ENCODE measurements at regions not wholly inside any gene's neighbourhood (a gene's known extent, or its start where the extent isn't known, plus 50 kb on each side); places are given as distances from the start of the nearest gene placed in this dataset.
A peak's percentile ranks its signal among the peaks of the same experiment; 100 is the strongest.
"Not testable (repeated sequence)": the region's sequence is repeated elsewhere in the genome, so short reads cannot be mapped to it uniquely, and the experiment has no call there.

DNA sequence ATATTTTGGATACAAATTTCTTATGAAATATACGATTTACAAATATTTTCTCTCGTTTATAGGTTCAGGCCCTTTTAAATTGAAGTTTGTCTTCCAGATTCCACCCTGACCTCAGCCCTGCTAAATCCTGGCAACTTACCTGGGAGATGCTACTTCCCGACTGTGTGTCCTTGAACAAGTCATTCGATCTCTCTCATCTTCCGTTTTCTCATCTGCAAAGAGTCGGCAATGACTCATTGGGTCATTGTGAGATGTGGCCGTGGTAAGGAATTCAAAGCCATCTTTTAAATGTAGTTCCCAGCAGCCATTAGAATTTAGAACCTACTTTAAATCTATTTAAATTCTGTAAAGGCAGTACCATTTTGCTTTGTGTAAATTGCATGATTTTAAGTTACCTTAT lies 72.5 kb downstream of the LHX2 start:
- no peak for DNase-seq

DNA sequence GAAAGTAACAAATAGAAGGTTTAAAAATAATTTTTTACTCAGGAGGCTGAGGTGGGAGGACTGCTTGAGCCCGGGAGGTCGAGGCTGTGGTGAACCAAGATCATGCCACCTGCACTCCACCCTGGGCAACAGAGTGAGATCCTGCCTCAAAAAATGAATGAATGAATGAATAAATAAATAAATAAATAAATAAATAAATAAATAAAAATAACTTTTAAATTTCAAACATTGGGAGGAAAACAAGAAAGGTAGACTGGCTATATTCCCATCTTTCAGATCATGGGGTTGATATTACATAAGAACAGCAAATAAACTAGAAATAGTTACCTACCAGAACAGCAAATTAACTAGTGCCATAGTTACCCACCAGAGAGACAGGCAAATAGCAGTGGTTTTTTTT lies 75.7 kb downstream of the LHX2 start:
- no peak for DNase-seq

DNA sequence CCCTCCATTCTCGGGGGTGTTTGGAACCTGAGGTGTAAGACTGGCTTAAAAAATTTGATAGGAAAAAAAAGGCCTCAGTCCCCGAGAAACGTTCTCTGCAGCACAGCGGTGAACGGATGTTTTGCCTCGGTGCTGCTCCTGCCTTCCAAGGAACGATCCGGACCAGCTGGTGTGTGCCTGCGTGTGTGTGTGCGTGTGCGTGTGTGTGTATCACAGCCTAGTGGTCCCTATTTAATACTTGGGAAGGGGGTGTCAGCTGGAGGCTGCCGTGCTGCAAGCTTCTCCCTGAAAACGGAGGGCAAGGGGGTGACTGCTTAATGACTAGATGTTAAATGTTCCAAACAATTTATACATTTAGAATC lies 76.9 kb downstream of the LHX2 start:
- DNase-seq: no peak

DNA sequence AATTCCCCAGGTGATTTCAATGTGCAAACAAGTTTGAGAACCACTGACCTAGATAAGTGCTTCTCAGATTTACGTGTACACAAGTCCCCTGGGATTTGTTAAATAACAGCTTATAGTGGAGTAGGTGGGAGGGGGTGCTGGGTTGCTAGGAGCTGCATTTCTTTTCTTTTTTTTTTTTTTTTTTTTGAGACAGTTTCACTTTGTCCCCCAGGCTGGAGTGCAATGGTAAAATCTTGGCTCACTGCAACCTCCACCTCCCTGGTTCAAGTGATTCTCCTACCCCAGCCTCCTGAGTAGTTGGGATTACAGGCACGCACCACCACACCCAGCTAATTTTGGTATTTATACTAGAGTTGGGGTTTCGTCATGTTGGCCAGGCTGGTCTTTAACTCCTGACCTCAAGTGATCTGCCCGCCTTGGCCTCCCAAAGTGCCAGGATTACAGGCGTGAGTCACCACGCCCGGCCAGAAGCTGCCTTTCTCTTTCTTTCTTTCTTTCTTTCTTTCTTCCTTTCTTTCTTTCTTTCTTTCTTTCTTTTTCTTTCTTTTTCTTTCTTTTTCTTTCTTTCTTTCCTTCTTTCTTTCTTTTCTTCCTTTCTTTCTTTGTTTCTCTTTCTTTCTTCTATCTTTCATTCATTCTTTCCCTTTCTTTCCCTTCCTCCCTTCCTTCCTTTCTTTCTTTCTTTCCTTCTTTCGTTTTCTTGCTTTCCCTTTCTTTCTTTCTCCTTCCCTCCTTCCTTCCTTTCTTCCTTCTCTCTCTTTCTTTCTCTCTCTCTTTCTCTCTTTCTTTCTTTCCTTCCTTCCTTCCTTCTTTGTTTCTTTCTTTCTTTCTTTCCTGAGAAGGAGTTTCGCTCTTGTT lies 78.3 kb downstream of the LHX2 start:
- not testable (repeated sequence) for DNase-seq

DNA sequence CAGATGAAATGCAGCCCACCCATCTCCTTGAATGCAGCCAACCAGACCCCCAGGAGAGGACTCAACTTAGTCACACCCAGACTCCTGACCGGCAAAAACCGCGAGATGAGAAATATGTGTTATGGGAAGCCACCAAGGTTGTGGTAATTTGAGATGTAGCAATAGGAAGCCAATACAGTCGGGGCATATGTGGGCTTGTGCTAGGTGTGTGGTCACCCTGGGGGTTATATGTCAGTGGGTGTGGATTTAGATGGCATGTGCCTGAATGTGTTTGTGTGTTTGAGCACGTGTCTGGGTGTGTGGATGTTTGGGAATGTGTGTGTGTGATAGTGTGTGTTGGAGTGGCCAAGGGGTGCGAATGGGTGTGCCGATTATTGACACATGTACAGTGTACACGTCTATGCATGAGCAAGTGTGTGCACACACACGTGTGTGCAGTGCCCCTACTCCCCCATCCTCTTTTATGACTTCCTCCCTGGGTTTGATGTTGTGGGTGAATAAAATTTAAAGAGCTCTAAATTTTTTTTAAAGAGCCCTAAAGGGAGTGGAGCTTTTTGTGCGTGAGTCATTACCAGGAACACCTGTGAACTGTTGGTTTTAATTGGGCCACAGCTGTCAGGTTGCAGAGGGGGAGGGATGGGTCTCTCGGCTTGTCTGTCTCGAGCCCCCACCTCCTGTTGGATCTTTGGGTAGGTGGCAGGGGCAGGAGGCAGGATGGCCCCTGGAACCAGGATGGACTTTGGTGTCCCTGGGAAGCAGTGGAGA lies 86.8 kb downstream of the LHX2 start:
- no peak for DNase-seq

DNA sequence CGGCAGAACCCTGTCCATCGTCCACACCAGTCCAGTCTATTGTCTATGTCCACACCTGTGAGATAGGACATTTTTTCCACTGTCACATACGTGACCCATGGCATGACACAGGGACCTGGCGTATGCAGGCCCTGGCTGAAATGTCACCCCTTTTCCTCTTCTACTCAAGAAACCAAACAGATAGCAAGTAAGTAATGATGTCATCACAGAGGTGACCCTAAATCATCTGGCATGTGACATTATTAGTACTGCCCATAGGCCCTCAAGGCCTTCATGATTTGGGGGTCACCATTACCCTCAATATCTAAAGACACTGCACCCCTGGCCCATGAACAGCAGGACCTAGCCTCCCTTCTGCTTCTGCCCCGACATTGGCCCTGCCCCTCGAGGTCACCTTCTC lies 88.3 kb downstream of the LHX2 start:
- no peak for DNase-seq

DNA sequence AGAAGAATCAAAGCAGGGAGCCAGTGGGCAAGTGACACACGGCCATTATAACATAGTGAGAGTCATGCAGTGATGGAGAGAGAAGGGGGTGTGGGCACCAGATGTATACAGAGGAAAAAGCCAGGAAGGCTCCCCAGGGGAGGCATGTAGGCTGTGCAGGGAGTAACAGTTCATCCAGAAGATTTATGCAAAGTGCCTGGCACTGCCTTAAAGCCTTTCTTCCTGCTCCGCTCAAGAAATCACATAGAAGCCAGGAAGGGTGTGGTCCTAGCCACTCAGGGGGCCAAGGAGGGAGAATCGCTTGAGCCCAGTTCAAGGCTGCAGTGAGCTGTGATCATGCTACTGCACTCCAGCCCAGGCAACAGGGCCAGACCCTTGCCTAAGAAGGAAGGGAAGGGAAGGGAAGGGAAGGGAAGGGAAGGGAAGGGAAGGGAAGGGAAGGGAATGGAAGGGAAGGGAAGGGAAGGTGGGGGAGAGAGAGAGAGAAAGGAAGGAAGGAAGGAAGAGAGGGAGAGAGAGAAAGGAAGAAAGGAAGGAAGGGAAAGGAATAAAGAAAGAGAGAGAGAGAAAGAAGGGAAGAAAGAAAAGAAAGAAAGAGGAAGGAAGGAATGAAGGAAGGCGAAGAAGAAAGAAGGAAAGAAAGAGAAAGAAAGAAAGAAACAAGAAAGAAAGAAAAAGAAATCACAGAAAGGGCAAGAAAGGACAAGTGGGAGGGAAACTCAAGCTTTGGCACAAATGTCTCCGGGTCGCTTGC lies 89.8 kb downstream of the LHX2 start:
- no peak for DNase-seq

DNA sequence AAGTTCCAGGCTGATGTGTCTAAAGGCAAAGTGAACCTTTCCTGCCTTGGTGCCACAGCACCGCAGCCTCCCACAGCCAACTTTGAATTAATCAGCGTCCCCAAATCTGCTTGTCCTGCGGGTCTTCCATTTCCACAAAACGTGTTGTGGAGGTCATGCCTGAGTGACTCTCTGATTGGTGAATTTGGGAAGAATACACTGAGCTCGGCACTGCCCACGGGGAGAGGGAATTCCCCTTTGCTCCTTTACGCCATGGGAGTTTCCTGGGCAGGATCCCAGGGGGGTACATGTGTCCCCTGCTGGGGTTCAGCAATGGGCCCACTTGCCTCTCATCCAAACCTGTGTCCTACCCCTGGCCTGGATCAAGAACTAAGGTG lies 90.4 kb downstream of the LHX2 start:
- no peak for DNase-seq

DNA sequence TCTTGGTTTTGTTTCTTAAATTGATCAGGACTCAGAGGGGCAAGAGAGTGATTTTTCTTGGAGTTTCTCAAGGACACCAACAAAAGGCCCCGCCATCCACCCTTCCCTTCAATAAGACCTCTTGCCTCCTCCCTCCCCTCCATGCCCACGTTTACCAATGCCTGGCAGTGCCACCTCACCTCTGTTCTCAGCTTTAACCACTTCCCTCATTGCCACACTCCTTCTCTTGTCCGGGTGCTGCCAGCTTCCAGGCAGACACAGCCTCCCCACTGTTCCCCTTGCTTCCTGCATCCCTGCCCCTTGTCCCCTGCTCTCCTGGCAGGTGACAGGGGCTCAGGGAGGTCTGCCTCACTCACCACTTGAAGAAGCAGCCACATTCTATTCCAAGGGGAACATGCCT lies 90.8 kb downstream of the LHX2 start:
- no peak for DNase-seq

DNA sequence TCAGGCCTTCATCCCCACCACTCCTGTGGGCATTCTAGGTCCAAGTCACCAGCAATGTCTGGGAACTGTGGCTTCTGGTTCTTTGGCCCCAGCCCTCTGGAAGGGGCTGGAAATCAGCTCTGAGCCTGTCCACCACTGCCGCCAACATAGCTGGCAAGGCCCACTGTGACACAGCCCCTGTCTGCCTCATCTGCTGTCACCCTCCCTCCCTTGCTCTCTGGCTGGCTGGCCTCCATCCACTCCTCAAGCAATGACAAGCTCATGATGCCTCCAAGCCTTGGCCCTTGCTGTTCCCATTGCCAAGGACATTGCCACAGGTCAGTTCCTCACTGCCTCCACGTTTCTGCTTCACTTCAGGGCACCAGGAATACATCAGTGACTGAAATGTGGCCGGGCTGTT lies 93.7 kb downstream of the LHX2 start:
- no peak for DNase-seq

DNA sequence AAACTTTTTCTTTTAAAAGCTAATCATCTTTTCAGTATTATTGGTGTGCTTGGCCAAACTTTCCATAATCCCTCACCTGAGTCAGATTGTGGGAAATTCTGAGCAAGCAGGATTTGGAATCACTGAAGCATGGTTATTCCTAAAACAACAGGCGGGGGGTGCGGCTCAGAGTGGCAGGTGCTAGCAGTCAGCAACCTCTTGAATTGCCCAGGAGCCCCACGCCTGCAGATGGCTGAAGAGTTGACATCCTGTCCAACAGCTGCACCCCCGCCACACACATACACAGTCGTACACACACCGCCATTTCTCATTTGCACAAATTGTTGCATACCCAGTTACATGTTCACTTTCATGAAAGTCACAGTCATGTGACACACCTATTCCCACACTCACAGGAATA lies 96.6 kb downstream of the LHX2 start:
- DNase-seq: peak; percentile 65

DNA sequence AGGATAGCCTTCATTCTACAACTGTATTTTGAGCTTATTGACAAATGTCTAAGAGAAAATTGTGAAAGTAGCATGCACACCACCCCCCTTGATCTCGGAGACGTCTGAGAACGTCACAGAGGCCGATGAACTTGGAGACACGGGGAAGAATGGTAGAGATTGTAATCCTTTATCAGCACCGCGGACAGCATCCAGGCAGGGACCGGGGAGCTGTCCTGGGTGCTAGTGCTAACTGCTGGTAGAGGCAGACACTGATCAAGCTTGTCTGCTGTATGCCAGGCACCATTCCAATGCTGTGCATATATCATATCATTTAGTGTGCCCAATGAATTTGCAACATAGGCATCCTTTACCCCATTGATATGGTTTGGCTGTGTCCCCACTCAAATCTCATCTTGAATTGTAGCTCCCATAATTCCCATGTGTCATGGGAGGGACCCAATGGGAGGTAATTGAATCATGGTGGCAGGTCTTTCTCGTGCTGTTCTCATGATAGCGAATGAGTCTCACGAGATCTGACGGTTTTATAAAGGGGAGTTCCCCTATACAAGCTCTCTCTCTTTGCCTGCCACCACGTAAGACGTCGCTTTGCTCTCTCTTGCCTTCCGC lies 98.8 kb downstream of the LHX2 start:
- no peak for DNase-seq

DNA sequence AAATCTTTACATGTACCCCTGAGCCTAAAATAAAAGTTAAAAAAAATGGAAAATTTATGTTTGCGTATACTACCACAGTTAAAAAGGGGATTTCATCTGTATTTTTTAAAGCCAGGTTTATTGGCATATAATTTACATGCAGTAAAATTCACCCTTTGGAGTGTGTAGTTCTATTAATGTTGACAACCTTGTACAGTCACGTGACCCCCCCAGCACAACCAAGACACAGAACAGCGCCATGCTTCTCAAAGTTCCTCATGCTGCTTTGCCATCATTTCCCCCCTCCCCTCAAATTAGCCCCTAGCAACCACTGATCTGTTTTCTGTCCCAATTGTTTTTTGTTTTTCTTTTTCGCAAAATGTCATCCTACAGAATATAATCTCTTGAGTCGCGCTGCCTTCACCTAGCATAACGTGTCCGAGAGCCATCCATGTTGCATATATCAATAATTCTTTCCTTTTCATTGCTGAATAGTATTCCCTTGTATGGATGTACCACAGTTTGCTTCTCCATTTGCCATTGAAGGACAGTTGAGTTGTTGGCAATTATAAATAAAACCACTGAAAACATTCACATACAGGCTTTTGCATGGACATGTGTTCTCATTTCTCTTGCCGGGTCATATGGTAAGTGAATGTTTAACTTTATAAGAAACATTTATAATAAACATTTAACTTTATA lies 105.3 kb downstream of the LHX2 start:
- no peak for DNase-seq

DNA sequence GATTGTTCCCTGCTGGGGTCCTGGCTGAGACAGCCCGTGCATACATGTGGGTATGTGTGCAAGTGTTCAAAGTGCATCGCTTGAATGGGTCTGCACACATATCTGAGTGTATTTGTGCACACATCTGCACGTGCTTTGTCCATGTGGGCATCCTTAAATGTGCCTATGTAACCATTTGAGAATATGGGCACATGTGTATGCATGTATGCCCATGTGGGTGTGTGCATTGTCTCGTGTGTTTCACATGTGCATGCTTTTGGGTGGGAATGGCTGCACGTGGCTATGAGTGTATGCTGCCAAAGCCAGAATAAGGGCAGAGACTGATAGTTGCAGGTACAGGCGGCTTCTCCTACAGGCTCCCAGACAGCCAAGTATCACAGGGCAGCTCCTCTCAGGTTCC lies 107.3 kb downstream of the LHX2 start:
- no peak for DNase-seq

DNA sequence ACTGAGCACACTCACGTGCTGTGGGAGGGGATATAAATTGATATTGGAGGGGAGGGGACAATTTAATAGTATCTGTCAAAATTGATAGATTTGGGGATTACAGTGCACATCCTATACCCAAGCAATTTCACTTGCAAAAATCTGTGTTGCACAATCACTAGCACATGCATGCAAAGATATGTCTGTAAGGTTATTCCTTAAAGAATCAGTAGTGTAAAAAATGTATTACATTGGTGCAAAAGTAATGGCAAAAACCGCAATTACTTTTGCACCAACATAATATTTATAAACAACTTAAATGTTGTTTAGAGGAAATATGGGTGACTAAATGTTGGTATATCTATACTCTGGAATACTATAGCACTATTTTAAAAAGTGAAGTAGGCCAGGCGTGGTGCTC lies 108.7 kb downstream of the LHX2 start:
- DNase-seq: no peak

DNA sequence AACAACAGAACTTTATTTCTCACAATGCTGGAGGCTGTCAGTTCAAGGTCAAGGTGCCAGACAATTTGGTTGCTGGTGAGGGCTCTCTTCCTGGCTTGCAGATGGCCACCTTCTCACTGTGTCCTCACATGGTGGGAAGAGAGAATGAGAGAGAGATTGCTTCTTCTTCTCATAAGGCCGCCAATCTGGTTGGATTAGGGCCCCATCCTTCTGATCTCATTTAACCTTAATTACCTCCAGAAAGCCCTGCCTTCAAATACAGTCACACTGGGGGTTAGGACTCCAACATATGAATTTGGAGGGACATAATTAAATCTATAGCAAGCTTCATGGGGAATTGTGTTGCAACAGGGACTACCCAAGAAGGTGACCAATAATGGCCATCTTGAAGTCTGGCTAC lies 110.2 kb downstream of the LHX2 start:
- DNase-seq: no peak

DNA sequence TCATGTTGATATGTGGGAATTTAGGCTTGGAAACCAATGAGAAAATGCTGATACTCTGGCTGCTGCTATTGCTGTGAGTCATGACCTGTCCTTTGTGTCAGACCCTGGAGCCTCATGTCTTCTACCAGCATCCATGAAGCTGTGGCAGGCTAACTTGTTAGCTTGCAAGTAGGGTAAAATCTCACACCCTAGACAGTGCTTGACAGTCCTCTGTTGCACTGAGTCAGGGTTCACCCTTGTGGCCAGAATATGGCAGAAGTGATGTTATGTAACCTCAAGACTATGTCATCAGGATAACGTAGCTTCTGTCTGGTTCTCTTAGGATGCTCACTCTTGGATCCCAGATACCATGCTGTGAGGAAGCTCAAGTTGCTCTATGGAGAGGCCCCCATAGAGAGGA lies 110.8 kb downstream of the LHX2 start:
- no peak for DNase-seq

DNA sequence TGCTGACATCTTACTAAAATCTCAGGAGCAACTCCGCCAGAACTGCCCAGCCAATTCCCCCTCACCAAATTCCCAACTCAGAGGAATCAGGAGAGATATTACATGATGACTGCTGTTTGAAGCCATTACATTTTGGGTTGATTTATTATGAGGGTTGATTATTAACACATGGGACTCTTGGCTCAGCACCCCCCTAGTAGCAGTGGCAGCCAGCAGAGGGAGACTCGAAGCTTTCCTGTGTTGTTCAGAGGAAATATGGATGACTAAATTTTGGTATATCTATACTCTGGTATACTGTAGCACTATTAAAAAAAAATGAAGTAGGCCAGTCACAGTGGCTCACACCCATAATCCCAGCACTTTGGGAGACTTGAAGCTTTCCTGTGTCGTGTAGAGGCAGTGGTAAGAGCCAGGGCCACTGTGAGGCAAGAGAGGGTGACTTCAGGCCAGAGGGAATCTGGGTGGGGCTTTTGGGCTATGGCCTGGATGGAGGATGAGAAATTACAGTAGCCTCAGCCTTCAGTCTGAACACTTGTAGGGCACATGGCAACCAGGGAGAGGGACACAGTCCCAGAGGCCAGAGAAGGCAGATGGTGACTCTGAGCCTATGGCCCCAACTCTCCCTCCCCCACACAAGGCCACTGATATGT lies 111.4 kb downstream of the LHX2 start:
- DNase-seq: no peak

DNA sequence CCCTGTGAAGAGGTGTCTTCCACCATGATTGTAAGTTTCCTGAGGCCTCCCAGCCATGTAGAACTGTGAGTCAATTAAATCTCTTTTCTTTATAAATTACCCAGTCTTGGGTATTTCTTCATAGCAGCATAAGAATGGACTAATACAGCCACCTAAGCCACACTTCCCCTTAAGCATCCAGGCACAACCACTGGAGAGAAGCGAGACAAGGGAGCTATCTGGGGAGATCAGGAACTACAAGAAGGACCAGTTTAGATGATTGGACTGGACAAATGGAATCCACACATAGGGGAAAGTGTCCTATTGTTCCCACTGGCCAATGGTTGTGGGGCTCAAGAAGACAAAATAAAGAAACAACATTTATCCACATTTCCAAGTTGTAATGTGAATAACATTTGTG lies 112.1 kb downstream of the LHX2 start:
- not testable (repeated sequence) for DNase-seq

DNA sequence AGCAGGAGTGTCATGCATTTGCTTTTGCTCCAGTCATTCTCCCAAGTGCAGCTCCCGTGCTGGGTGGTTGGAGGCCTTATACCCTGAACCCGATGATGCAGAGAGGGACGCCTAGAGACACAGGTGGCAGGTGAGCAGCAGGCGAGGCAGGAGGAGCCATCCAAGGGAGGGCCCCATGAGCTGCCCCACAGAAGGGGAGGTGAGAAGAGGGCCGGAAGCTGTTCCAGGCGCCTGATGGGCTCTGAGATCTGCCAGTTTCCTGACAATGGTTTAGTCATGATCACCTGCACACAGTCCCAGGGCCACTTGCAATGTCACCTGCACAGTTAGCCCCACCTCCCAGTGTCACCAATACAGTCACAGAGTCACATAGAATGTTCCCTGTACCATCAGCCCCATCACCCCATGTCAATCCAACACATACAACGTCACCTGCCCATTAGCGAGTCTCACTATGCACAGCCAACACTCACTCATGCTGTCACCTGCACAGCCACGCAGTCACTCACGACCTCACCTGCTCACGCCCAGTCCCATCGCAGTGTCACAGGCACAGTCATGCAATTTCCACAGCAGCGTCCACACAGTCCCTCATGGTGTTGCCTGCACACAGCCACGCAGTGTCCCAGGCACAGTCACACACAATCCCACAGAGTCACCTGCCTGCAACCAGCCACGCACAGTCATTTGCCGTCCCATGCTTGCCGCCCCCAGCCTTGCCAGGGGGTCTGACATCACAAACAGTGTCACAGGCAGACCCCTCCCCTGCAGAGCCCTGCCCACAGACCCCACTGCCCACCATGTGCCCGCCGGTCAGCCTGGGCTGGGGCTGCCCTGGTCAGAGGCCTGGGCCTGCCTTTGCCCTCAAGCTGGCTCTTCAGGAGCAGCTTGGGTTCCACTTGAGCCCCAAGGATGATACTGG lies 113.4 kb downstream of the LHX2 start:
- DNase-seq: no peak

DNA sequence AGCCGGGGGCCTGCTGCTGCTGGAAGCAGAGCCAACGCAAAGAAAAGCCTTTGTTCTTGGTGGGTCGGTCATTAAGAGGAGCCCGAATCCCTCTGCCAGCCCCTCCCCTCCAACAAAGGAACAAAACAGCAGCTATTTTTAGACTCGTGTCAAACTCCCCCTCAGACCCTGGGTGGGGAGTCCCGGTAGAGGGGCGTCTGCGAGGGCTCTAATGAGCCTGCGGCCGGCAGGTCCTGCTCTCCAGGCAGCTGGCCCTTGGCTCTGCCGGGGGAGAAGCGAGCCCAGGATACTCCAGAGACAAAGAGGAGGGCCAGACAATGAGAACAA lies 114.0 kb downstream of the LHX2 start:
- no peak for DNase-seq

Measured in NCI-H2029 (cell line).